Uterus (tissue), 3 donors: ENCODE measurements at regions not wholly inside any gene's neighbourhood (a gene's known extent, or its start where the extent isn't known, plus 50 kb on each side); places are given as distances from the start of the nearest gene placed in this dataset.

Experiments
- DNase-seq, 2 donors: peaks; one replicate each; pipeline ENCODE4 v3.0.0-alpha.2; 2019 to 2020
- H3K27ac ChIP-seq, 2 donors: fragments of 200-600 bp; sonication (generic); 1 replicate in 1 of 2; 2 replicates in 1 of 2; pipeline ENCODE4 v1.5.1; 2016 to 2018
- H3K27me3 ChIP-seq, 2 donors: fragments of 200-600 bp; sonication (generic); one replicate each; pipeline ENCODE4 v1.5.1; 2018 to 2019; ENCODE audit warnings: control low read depth in 1 of 2
- H3K36me3 ChIP-seq, 2 donors: fragments of 200-600 bp; sonication (generic); one replicate each; pipeline ENCODE4 v1.5.1; 2019; ENCODE audit warnings: control low read depth in 1 of 2
- H3K4me1 ChIP-seq, 2 donors: fragments of 200-600 bp; sonication (generic); one replicate each; pipeline ENCODE4 v1.5.1; 2018 to 2019; ENCODE audit warnings: control low read depth in 1 of 2
- H3K4me3 ChIP-seq, 2 donors: fragments of 200-600 bp; sonication (generic); 1 replicate in 1 of 2; 2 replicates in 1 of 2; pipeline ENCODE4 v1.5.1; 2018 to 2019; ENCODE audit warnings: mild to moderate bottlenecking in 1 of 2
- H3K9me3 ChIP-seq, 2 donors: fragments of 200-600 bp; sonication (generic); one replicate each; pipeline ENCODE4 v1.5.1; 2019; ENCODE audit warnings: control low read depth in 1 of 2
- POLR2A ChIP-seq, 2 donors: fragments of 450-650 bp; IDR thresholded peaks; one replicate each; pipeline ENCODE4 v1.6.1; 2016; ENCODE audit warnings: antibody characterized with exemption in 2 of 2, mild to moderate bottlenecking in 1 of 2, moderate library complexity in 1 of 2
- intact Hi-C: fragments of 100-400 bp; cut with DNase I; formaldehyde crosslinking; loops from one replicate; pipeline ENCODE4 v1.15.1; 2023; ENCODE audit warnings: low total_unique reads
- TF ChIP-seq, protein P1 (sequence below), 4 experiments: fragments of 200-600 bp in 2 of 4; fragments of 450-650 bp in 2 of 4; sonication (generic) in 2 of 4; IDR thresholded peaks; one replicate each; pipeline ENCODE4 v1.5.1; 2016 to 2019; ENCODE audit warnings: antibody characterized with exemption in 4 of 4, mild to moderate bottlenecking in 2 of 4, moderate library complexity in 1 of 4
- donor health status: DM: yes; HTN: yes; CAD: no.

DNA sequence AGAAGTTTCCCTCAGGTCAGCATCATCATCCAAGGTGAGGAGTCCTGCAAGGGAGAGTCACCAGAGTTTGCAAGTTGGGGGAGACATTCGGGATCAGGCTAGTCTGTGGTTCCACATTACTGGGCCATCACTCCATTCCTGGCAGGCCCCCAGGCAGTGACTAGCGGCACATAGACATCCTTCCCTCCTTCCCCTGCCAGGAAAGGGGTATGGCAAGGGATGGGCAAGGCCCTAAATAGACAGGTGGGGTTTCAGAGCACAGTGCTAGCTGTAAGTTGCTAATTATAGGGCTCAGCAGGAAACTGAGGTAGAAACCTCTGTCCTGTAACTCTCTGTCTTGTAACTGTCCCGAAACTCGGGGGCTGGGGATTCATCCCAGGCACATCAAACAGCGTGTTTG is 215.2 kb upstream of the ROPN1 start:
- TF ChIP-seq POLR2A (IDR thresholded peaks at IDR 0.05), result no peak
- TF ChIP-seq, protein P1, sequence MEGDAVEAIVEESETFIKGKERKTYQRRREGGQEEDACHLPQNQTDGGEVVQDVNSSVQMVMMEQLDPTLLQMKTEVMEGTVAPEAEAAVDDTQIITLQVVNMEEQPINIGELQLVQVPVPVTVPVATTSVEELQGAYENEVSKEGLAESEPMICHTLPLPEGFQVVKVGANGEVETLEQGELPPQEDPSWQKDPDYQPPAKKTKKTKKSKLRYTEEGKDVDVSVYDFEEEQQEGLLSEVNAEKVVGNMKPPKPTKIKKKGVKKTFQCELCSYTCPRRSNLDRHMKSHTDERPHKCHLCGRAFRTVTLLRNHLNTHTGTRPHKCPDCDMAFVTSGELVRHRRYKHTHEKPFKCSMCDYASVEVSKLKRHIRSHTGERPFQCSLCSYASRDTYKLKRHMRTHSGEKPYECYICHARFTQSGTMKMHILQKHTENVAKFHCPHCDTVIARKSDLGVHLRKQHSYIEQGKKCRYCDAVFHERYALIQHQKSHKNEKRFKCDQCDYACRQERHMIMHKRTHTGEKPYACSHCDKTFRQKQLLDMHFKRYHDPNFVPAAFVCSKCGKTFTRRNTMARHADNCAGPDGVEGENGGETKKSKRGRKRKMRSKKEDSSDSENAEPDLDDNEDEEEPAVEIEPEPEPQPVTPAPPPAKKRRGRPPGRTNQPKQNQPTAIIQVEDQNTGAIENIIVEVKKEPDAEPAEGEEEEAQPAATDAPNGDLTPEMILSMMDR (IDR thresholded peaks at IDR 0.05), result no peak
- Histone ChIP-seq H3K27ac (no peak overlapping the region), H3K4me3 (no peak overlapping the region), H3K36me3 (no peaks in the 10 kb centered on the region), H3K27me3 (no peaks in the 10 kb centered on the region), H3K4me1 (peaks cover 0 to 10% of the 10 kb centered on the region in 2 donors), H3K9me3 (no peaks in the 10 kb centered on the region)
- intact Hi-C loops, result no loop called here
- DNase-seq, result no peak

DNA sequence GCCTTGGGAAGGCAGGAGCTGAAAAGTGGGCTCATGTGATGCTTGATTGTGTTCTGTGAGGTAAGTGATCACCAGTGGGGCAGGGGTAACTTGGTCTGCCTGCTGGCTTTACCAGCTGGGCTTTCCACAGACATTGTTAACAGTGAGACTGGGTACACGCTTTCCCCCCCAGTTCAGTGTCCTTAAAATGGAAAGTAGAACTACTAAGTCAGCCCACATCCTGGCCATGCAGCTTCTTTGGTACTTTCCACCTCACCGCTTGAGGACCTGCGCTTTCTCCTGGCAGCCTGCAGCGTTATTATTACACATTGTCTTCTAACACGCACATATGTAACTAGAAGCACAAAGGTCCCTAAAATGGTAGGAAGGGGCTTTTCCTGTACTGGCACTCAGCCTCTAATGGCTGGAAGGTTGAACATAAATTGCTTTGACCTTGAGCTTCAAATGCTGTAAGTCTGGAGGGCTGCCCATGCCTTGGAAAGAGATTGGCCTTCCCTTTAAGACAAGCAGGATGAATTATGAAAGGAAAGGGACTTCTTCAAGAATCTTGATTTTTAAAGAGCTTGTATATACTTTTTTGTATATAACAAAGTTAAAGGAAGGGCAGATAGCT is 216.1 kb upstream of the ROPN1 start:
- Histone ChIP-seq H3K27ac (no peak overlapping the region), H3K9me3 (no peaks in the 10 kb centered on the region), H3K4me1 (peaks cover 0 to 7% of the 10 kb centered on the region in 2 donors), H3K36me3 (no peaks in the 10 kb centered on the region), H3K27me3 (no peaks in the 10 kb centered on the region), H3K4me3 (no peak overlapping the region)
- intact Hi-C loops, result no loop called here
- no peak for TF ChIP-seq POLR2A (IDR thresholded peaks at IDR 0.05)
- TF ChIP-seq, protein P1 (IDR thresholded peaks at IDR 0.05), result no peak
- DNase-seq, result no peak

DNA sequence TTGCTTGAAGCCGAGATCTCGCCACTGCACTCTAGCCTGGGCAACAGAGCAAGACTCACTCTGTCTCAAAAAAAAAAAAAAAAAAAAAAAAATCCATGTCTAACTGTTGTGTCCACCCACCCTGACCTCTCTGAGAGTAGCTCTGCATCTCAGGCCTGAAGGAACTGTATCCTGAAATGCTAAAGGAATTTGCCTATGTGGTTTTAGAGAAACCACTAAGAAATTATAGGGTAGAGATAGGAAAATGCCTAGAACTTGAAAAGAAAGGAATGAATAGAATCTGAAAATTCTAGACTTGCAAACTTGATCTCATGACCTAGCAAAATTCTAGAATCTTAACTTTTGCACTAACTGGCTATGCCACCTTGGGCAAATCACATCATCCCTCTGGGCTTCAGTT is 217.5 kb upstream of the ROPN1 start:
- H3K27ac ChIP-seq, result no peak overlapping the region
- H3K4me3 ChIP-seq, result no peak overlapping the region

GRCh38 chr3:124210899-124211298 is 219.0 kb upstream of the ROPN1 start:
- no peak overlapping the region for H3K4me3 ChIP-seq
- intact Hi-C loops, result no loop called here

More for the DNA sequence above, 217.5 kb upstream of the ROPN1 start:
- Histone ChIP-seq H3K4me1 (peaks cover 0 to 3% of the 10 kb centered on the region in 2 donors), H3K36me3 (no peaks in the 10 kb centered on the region), H3K27me3 (no peaks in the 10 kb centered on the region), H3K9me3 (no peaks in the 10 kb centered on the region)
- TF ChIP-seq POLR2A (IDR thresholded peaks at IDR 0.05), result no peak
- intact Hi-C loops, result no loop called here
- DNase-seq, result no peak

DNA sequence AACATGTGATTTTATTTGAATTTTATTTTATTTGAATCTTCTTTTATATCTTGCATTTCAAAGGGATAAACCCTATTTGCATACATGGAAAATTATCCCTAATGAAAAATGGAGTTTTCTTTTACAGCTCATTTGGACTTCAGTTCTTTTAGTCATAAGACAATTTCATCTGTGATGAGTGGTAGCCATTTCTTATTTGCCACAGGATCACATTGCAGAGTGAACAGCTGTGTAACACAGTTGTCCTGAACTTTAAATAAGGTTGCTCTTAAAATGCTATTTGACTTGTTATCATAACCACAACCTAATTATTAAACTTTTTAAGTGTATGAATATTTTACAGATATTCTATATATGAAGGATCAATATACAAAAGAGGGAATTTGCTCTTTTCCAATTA is 221.7 kb upstream of the ROPN1 start:
- Histone ChIP-seq H3K27ac (no peak overlapping the region), H3K4me1 (no peaks in the 10 kb centered on the region), H3K9me3 (no peaks in the 10 kb centered on the region), H3K4me3 (no peak overlapping the region), H3K27me3 (no peaks in the 10 kb centered on the region), H3K36me3 (no peaks in the 10 kb centered on the region)
- intact Hi-C loops, result no loop called here
- no peak for TF ChIP-seq POLR2A (IDR thresholded peaks at IDR 0.05)
- TF ChIP-seq, protein P1 (IDR thresholded peaks at IDR 0.05), result no peak
- DNase-seq, result no peak

More at GRCh38 chr3:124210899-124211298, 219.0 kb upstream of the ROPN1 start:
- TF ChIP-seq, protein P1 (IDR thresholded peaks at IDR 0.05), result no peak
- no peak for TF ChIP-seq POLR2A (IDR thresholded peaks at IDR 0.05)
- Histone ChIP-seq H3K27me3 (no peaks in the 10 kb centered on the region), H3K27ac (no peak overlapping the region), H3K9me3 (no peaks in the 10 kb centered on the region), H3K36me3 (no peaks in the 10 kb centered on the region), H3K4me1 (no peaks in the 10 kb centered on the region)
- no peak for DNase-seq

- no peak overlapping the region for H3K4me3 ChIP-seq
- no peaks in the 10 kb centered on the region for H3K27me3 ChIP-seq
- no peak overlapping the region for H3K27ac ChIP-seq
- H3K36me3 ChIP-seq, result no peaks in the 10 kb centered on the region
- peak; percentile 20 to 36 for DNase-seq
- no peaks in the 10 kb centered on the region for H3K9me3 ChIP-seq
- intact Hi-C loops, result no loop called here
- TF ChIP-seq POLR2A (IDR thresholded peaks at IDR 0.05), result no peak
- TF ChIP-seq, protein P1 (IDR thresholded peaks at IDR 0.05), result no peak
- H3K4me1 ChIP-seq, result no peaks in the 10 kb centered on the region
Observed at GRCh38 chr3:124217542-124217941, 225.6 kb upstream of the ROPN1 start.
